ENCODE measurements at regions not wholly inside any gene's neighbourhood (a gene's known extent, or its start where the extent isn't known, plus 50 kb on each side); places are given as distances from the start of the nearest gene placed in this dataset.

GRCh38 chr12:65642061-65642661, 182.1 kb upstream of the HMGA2 start:
- no peaks in the 10 kb centered on the region for H3K36me3 ChIP-seq
- 75% methylated on average over 5 of the region's 5 CpGs for WGBS
- H3K4me1 ChIP-seq: no peaks in the 10 kb centered on the region
- intact Hi-C loops (cut with DNase I): no loop called here
- no peaks in the 10 kb centered on the region for H3K9me3 ChIP-seq
- peaks cover 0 to 7% (median 0%) of the 10 kb centered on the region in 4 donors for H3K27me3 ChIP-seq
- TF ChIP-seq EP300 (IDR thresholded peaks at IDR 0.05): no peak
- no peak for TF ChIP-seq POLR2A (IDR thresholded peaks at IDR 0.05; ENCODE audit: low read depth)
- TF ChIP-seq CTCF (IDR thresholded peaks at IDR 0.05): no peak
- no peak overlapping the region for H3K4me3 ChIP-seq
- H3K27ac ChIP-seq (replicated peaks in 1 of 4): no peak overlapping the region
- DNase-seq (ENCODE audit: extremely low spot score): no peak

GRCh38 chr12:65643171-65643570, 181.1 kb upstream of the HMGA2 start:
- Histone ChIP-seq H3K9me3 (no peaks in the 10 kb centered on the region), H3K27ac (replicated peaks in 1 of 4) (no peak overlapping the region), H3K36me3 (no peaks in the 10 kb centered on the region), H3K27me3 (peaks cover 0 to 7% (median 0%) of the 10 kb centered on the region in 4 donors), H3K4me3 (no peak overlapping the region), H3K4me1 (no peaks in the 10 kb centered on the region)
- intact Hi-C loops (cut with DNase I): no loop called here
- TF ChIP-seq POLR2A (IDR thresholded peaks at IDR 0.05; ENCODE audit: low read depth): no peak
- no peak for TF ChIP-seq CTCF (IDR thresholded peaks at IDR 0.05)
- no peak for TF ChIP-seq POLR2AphosphoS5 (IDR thresholded peaks at IDR 0.05)
- TF ChIP-seq EP300 (IDR thresholded peaks at IDR 0.05): no peak
- no peak for DNase-seq (ENCODE audit: extremely low spot score)

GRCh38 chr12:65643595-65644386, 180.5 kb upstream of the HMGA2 start:
- intact Hi-C loops (cut with DNase I): no loop called here
- no peak for TF ChIP-seq POLR2AphosphoS5 (IDR thresholded peaks at IDR 0.05)
- TF ChIP-seq POLR2A (IDR thresholded peaks at IDR 0.05; ENCODE audit: low read depth): no peak
- no peak for TF ChIP-seq CTCF (IDR thresholded peaks at IDR 0.05)
- TF ChIP-seq EP300 (IDR thresholded peaks at IDR 0.05): no peak
- DNase-seq (ENCODE audit: extremely low spot score): no peak
- no peaks in the 10 kb centered on the region for H3K9me3 ChIP-seq
- H3K4me3 ChIP-seq: no peak overlapping the region
- 85% methylated on average over 3 of the region's 3 CpGs for WGBS
- H3K27ac ChIP-seq (replicated peaks in 1 of 4): no peak overlapping the region
- no peaks in the 10 kb centered on the region for H3K36me3 ChIP-seq
- peaks cover 0 to 7% (median 0%) of the 10 kb centered on the region in 4 donors for H3K27me3 ChIP-seq
- peaks cover 0 to 2% (median 0%) of the 10 kb centered on the region in 4 donors for H3K4me1 ChIP-seq

GRCh38 chr12:65646127-65646643, 178.1 kb upstream of the HMGA2 start:
- Histone ChIP-seq H3K27me3 (peaks cover 0 to 7% (median 0%) of the 10 kb centered on the region in 4 donors), H3K9me3 (no peaks in the 10 kb centered on the region), H3K36me3 (no peaks in the 10 kb centered on the region), H3K27ac (replicated peaks in 1 of 4) (no peak overlapping the region), H3K4me1 (peaks cover 0 to 6% (median 0%) of the 10 kb centered on the region in 4 donors), H3K4me3 (no peak overlapping the region)
- TF ChIP-seq POLR2AphosphoS5 (IDR thresholded peaks at IDR 0.05): no peak
- no peak for TF ChIP-seq POLR2A (IDR thresholded peaks at IDR 0.05; ENCODE audit: low read depth)
- WGBS: 95% methylated on average over 11 of the region's 11 CpGs
- intact Hi-C loops (cut with DNase I): no loop called here
- DNase-seq (ENCODE audit: extremely low spot score): no peak

GRCh38 chr12:65647074-65647473, 177.2 kb upstream of the HMGA2 start:
- Histone ChIP-seq H3K9me3 (no peaks in the 10 kb centered on the region), H3K27ac (replicated peaks in 1 of 4) (no peak overlapping the region), H3K27me3 (peaks cover 0 to 4% (median 0%) of the 10 kb centered on the region in 4 donors), H3K36me3 (no peaks in the 10 kb centered on the region), H3K4me3 (no peak overlapping the region), H3K4me1 (peaks cover 0 to 6% (median 0%) of the 10 kb centered on the region in 4 donors)
- WGBS: 97% methylated on average over 9 of the region's 9 CpGs
- intact Hi-C loops (cut with DNase I): no loop called here
- DNase-seq (ENCODE audit: extremely low spot score): no peak
- TF ChIP-seq POLR2AphosphoS5 (IDR thresholded peaks at IDR 0.05): no peak
- TF ChIP-seq POLR2A (IDR thresholded peaks at IDR 0.05; ENCODE audit: low read depth): no peak
- no peak for TF ChIP-seq EP300 (IDR thresholded peaks at IDR 0.05)
- TF ChIP-seq CTCF (IDR thresholded peaks at IDR 0.05): no peak
